Body of pancreas (tissue), 4 donors: ENCODE measurements at regions not wholly inside any gene's neighbourhood (a gene's known extent, or its start where the extent isn't known, plus 50 kb on each side); places are given as distances from the start of the nearest gene placed in this dataset.

Experiments used
- ATAC-seq: fragments of 150-250 bp; one replicate; pipeline ENCODE4 v1.9.1; 2016
- DNase-seq, 4 donors: peaks; one replicate each; pipeline ENCODE4 v3.0.0-alpha.2; 2019
- H3K27ac ChIP-seq, 4 donors: fragments of 200-600 bp; sonication (generic); 1 replicate in 3 of 4; 2 replicates in 1 of 4; pipeline versions ENCODE4 v1.5.1 to v1.6.1; 2016 to 2019; ENCODE audit warnings: mild to moderate bottlenecking in 1 of 4, mixed read lengths in 1 of 4, moderate library complexity in 1 of 4
- H3K27me3 ChIP-seq, 2 donors: fragments of 200-600 bp; sonication (generic); one replicate each; pipeline ENCODE4 v1.6.0; 2016; ENCODE audit warnings: mild to moderate bottlenecking in 1 of 2
- H3K36me3 ChIP-seq, 2 donors: fragments of 200-600 bp; sonication (generic); replicated peaks in 1 of 2; 2 replicates each; pipeline ENCODE4 v1.5.1; 2016; ENCODE audit warnings: low read depth in 2 of 2; ENCODE audit not compliant: insufficient read depth in 1 of 2
- H3K4me1 ChIP-seq: fragments of 200-600 bp; sonication (generic); one replicate; pipeline ENCODE4 v1.6.0; 2016
- H3K4me3 ChIP-seq, 2 donors: fragments of 200-600 bp; sonication (generic); 1 replicate in 1 of 2; 2 replicates in 1 of 2; pipeline ENCODE4 v1.5.1; 2016 to 2019
- H3K9me3 ChIP-seq, 3 donors: fragments of 200-600 bp; sonication (generic); 1 replicate in 2 of 3; 2 replicates in 1 of 3; pipeline ENCODE4 v1.5.1; 2016
- CTCF ChIP-seq, 7 experiments: fragments of 450-650 bp in 4 of 7; fragments of 200-600 bp in 3 of 7; sonication (generic) in 3 of 7; IDR thresholded peaks; one replicate each; pipeline ENCODE4 v1.5.1; 2016 to 2019; ENCODE audit warnings: antibody characterized with exemption in 7 of 7
- POLR2A ChIP-seq, 3 donors: fragments of 450-650 bp; IDR thresholded peaks; one replicate each; pipeline ENCODE4 v1.6.1; 2016; ENCODE audit warnings: antibody characterized with exemption in 3 of 3, mild to moderate bottlenecking in 2 of 3
- WGBS, 2 donors: methylation state at CpG; one replicate each; pipeline ENCODE4 v1.1.5; 2017; 5-methylcytosine and 5-hydroxymethylcytosine counted together
- intact Hi-C: fragments of 100-400 bp; cut with DNase I; formaldehyde crosslinking; loops from one replicate; pipeline ENCODE4 v1.15.1; 2023

DNA sequence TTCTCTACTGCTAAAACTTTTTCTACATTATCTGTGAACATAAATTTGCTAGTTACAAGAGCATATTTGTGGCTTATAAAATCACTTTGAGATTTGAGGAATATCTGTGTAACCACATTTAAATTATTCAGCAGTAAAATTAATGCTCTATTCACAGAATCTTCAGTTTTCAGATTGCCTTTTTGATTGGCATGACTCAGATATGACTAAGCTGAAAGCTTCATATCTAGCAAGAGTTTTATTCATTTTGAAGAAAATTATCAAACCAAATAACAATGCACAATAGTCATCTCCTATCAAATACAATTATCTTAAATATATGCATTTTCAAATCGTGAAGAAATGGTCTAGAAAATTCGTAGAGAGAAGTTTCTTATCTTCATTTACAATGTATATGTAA, 1498.2 kb upstream of the B3GALT2 start:
- H3K4me3 ChIP-seq: no peak overlapping the region
- TF ChIP-seq POLR2A (IDR thresholded peaks at IDR 0.05) (no peak), CTCF (IDR thresholded peaks at IDR 0.05) (no peak)
- intact Hi-C loops: no loop called here
- H3K27ac ChIP-seq: no peak overlapping the region
- no peak for DNase-seq
- no peaks in the 10 kb centered on the region for H3K4me1 ChIP-seq
- no peaks in the 10 kb centered on the region for H3K27me3 ChIP-seq
- ATAC-seq: no peak
- WGBS, 2 donors: 36 to 37% methylated on average over 2 of the region's 2 CpGs
- H3K9me3 ChIP-seq: no peaks in the 10 kb centered on the region
- H3K36me3 ChIP-seq: no peaks in the 10 kb centered on the region

GRCh38 chr1:194658090-194658439, 1471.7 kb upstream of the B3GALT2 start:
- no peak for ATAC-seq
- H3K4me1 ChIP-seq: no peaks in the 10 kb centered on the region
- no peak overlapping the region for H3K4me3 ChIP-seq
- 64 to 75% methylated on average over 1 of the region's 1 CpG for WGBS, 2 donors
- DNase-seq: no peak
- no peaks in the 10 kb centered on the region for H3K36me3 ChIP-seq
- H3K27ac ChIP-seq: no peak overlapping the region
- no peaks in the 10 kb centered on the region for H3K27me3 ChIP-seq
- TF ChIP-seq POLR2A (IDR thresholded peaks at IDR 0.05): no peak
- no peak for TF ChIP-seq CTCF (IDR thresholded peaks at IDR 0.05)
- H3K9me3 ChIP-seq: no peaks in the 10 kb centered on the region
- intact Hi-C loops: no loop called here

DNA sequence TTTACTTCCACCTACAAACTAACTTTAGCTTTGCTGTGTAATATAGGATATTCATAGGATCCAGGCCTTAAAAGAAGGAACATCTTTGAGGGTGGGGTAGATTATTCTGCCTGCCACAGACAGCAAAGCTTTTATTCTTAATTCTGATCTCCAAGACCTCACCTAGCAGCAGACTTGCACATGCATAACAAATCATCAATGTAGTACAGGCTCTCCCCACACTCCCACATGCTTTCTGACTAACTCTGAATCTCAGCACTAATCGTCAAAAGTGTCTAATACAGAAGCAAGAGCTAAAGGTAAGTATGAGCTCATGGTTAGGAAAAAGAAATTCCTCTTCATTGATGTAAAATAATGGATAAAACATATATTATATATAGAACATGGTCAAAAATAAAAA, 1468.5 kb upstream of the B3GALT2 start:
- no peak overlapping the region for H3K27ac ChIP-seq
- WGBS, 2 donors: 50 to 68% methylated on average over 1 of the region's 1 CpG
- H3K27me3 ChIP-seq: no peaks in the 10 kb centered on the region
- intact Hi-C loops: no loop called here
- no peaks in the 10 kb centered on the region for H3K9me3 ChIP-seq
- H3K4me3 ChIP-seq: no peak overlapping the region
- ATAC-seq: no peak
- H3K36me3 ChIP-seq: no peaks in the 10 kb centered on the region
- DNase-seq: no peak
- no peaks in the 10 kb centered on the region for H3K4me1 ChIP-seq
- TF ChIP-seq CTCF (IDR thresholded peaks at IDR 0.05) (no peak), POLR2A (IDR thresholded peaks at IDR 0.05) (no peak)

DNA sequence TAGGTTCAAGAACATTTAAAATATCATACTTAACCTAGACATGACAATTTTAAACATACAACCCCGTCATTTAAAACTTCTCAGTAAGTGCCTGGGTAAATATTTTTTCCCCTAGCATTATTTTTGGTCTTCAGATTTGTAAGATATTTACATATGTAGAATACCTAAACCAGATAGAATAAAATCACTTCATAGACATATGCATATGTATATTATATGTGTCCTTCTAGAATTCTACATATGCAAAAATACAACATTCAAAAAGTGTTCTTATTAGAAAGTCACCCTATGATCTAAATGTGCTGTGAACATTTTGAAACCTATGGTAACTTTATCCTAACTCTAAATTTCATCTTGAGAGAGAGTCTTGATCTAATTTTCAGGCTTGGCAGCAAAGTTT, 1467.0 kb upstream of the B3GALT2 start:
- TF ChIP-seq CTCF (IDR thresholded peaks at IDR 0.05) (no peak), POLR2A (IDR thresholded peaks at IDR 0.05) (no peak)
- intact Hi-C loops: no loop called here
- 48% methylated on average over 1 of the region's 1 CpG for WGBS, 2 donors
- ATAC-seq (no peak), DNase-seq (no peak)
- no peaks in the 10 kb centered on the region for H3K4me1 ChIP-seq
- no peaks in the 10 kb centered on the region for H3K27me3 ChIP-seq
- H3K27ac ChIP-seq: no peak overlapping the region
- H3K9me3 ChIP-seq: no peaks in the 10 kb centered on the region
- no peaks in the 10 kb centered on the region for H3K36me3 ChIP-seq
- H3K4me3 ChIP-seq: no peak overlapping the region

DNA sequence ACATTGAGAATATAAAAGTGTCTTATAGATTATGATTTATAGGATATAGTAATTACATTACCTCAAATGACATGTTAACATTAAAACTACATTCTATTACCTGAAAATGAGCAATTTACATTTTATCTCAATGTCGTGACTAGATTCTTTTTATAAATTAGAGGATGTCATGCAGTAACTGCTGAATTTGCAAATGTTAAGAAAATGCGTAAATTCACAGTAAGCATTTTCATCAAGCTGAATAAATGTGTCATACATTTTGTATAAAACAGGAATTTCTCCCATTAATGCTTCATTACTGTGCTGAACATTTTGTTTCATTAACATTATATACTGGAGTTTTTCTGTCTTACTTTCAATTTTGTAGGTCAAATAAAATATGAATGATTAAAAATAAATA, 1460.7 kb upstream of the B3GALT2 start:
- TF ChIP-seq CTCF (IDR thresholded peaks at IDR 0.05): no peak
- TF ChIP-seq POLR2A (IDR thresholded peaks at IDR 0.05): no peak
- Histone ChIP-seq H3K9me3 (no peaks in the 10 kb centered on the region), H3K4me3 (no peak overlapping the region), H3K27me3 (no peaks in the 10 kb centered on the region), H3K27ac (no peak overlapping the region), H3K4me1 (no peaks in the 10 kb centered on the region), H3K36me3 (no peaks in the 10 kb centered on the region)
- intact Hi-C loops: no loop called here
- DNase-seq: no peak
- WGBS, 2 donors: 54 to 66% methylated on average over 2 of the region's 2 CpGs
- ATAC-seq: no peak
